B cell (primary cell): ENCODE measurements at regions not wholly inside any gene's neighbourhood (a gene's known extent, or its start where the extent isn't known, plus 50 kb on each side); places are given as distances from the start of the nearest gene placed in this dataset.

Source experiments
- ATAC-seq: fragments of 200-7000 bp; cut with Tn5 transposase; one replicate; pipeline ENCODE4 v1.10.0; 2021; ENCODE audit warnings: low read depth, mild to moderate bottlenecking, moderate number of reproducible peaks, moderate library complexity
- CTCF ChIA-PET: fragments of 350-600 bp; sonication (Branson Sonifier 250); formaldehyde crosslinking; loops from one replicate; lab custom pipeline; 2021; ENCODE audit warnings: antibody characterized with exemption, inconsistent platforms; lab: Charles Lee
- POLR2A ChIA-PET: fragments of 350-600 bp; sonication (Branson Sonifier 250); formaldehyde crosslinking; loops from one replicate; lab custom pipeline; 2021; ENCODE audit warnings: antibody characterized with exemption; lab: Charles Lee
- DNase-seq: peaks from one replicate; pipeline ENCODE4 v3.0.0; 2013
- H2AFZ ChIP-seq: 2 replicates; pipeline ENCODE4 v1.6.1; 2012; ENCODE audit warnings: mild to moderate bottlenecking, low read depth, low read length; ENCODE audit not compliant: insufficient read depth, poor library complexity, severe bottlenecking
- H3K27ac ChIP-seq, 2 donors: 1 replicate in 1 of 2; 2 replicates in 1 of 2; pipeline ENCODE4 v1.5.1; 2012 to 2013; ENCODE audit warnings: low read length in 2 of 2, mild to moderate bottlenecking in 2 of 2, moderate library complexity in 1 of 2
- H3K27me3 ChIP-seq, 4 experiments: fragments of 200-600 bp in 1 of 4; sonication (generic) in 1 of 4; replicated peaks in 1 of 4; 1 replicate in 2 of 4; 2 replicates in 2 of 4; pipeline versions ENCODE4 v1.6.1 to v1.7.0; 2013 to 2016; ENCODE audit warnings: low read length in 3 of 4, mild to moderate bottlenecking in 2 of 4, mixed read lengths in 1 of 4, moderate library complexity in 1 of 4; ENCODE audit not compliant: insufficient read depth in 4 of 4, control insufficient read depth in 3 of 4; ENCODE audit errors: control extremely low read depth in 1 of 4
- H3K36me3 ChIP-seq, 2 experiments: replicated peaks in 1 of 2; 1 replicate in 1 of 2; 2 replicates in 1 of 2; pipeline versions ENCODE4 v1.6.1 to v1.7.1; 2013; ENCODE audit warnings: low read length in 1 of 2; ENCODE audit not compliant: insufficient read depth in 2 of 2, control insufficient read depth in 1 of 2; ENCODE audit errors: control extremely low read depth in 1 of 2, extremely low read depth in 1 of 2
- H3K4me1 ChIP-seq, 2 donors: fragments of 200-600 bp in 1 of 2; sonication (generic) in 1 of 2; 1 replicate in 1 of 2; 2 replicates in 1 of 2; pipeline versions ENCODE4 v1.5.1 to v1.6.1; 2013 to 2017; ENCODE audit warnings: low read length in 2 of 2; ENCODE audit not compliant: control insufficient read depth in 2 of 2, insufficient read depth in 2 of 2
- H3K4me2 ChIP-seq: replicated peaks from 2 replicates; pipeline ENCODE3; 2012; ENCODE audit warnings: mild to moderate bottlenecking, low read depth, low read length; ENCODE audit not compliant: poor library complexity, severe bottlenecking
- H3K4me3 ChIP-seq, 5 experiments: fragments of 200-600 bp in 1 of 5; sonication (generic) in 1 of 5; 1 replicate in 3 of 5; 2 replicates in 2 of 5; pipeline versions ENCODE4 v1.5.1 to v1.7.0; 2011 to 2016; ENCODE audit warnings: low read length in 4 of 5, mild to moderate bottlenecking in 4 of 5, low read depth in 2 of 5, control low read depth in 1 of 5, moderate library complexity in 1 of 5; ENCODE audit not compliant: insufficient read depth in 1 of 5; ENCODE audit errors: control extremely low read depth in 1 of 5, extremely low read depth in 1 of 5
- H3K79me2 ChIP-seq: fragments of 200-600 bp; sonication (generic); one replicate; pipeline ENCODE4 v1.6.0; 2016; ENCODE audit warnings: low read length; ENCODE audit not compliant: control insufficient read depth, insufficient read depth
- H3K9ac ChIP-seq: fragments of 200-600 bp; sonication (generic); 2 replicates; pipeline ENCODE4 v1.6.1; 2017; ENCODE audit warnings: mild to moderate bottlenecking, low read length, moderate library complexity
- H3K9me3 ChIP-seq, 3 donors: one replicate each; pipeline versions ENCODE4 v1.6.1 to v1.7.1; 2013; ENCODE audit warnings: low read length in 2 of 3; ENCODE audit not compliant: control insufficient read depth in 2 of 3, insufficient read depth in 1 of 3; ENCODE audit errors: control extremely low read depth in 1 of 3
- H4K20me1 ChIP-seq: 2 replicates; pipeline ENCODE4 v1.6.0; 2012; ENCODE audit warnings: mild to moderate bottlenecking, low read length; ENCODE audit not compliant: insufficient read depth, control insufficient read depth, poor library complexity, severe bottlenecking
- H3K27ac Mint-ChIP-seq: one replicate; pipeline ENCODE4 v1.8.0; 2021; ENCODE audit warnings: mixed read lengths
- H3K27me3 Mint-ChIP-seq: one replicate; pipeline ENCODE4 v1.8.0; 2021; ENCODE audit warnings: mixed read lengths
- H3K4me1 Mint-ChIP-seq: one replicate; pipeline ENCODE4 v1.8.0; 2021; ENCODE audit warnings: mixed read lengths
- H3K4me3 Mint-ChIP-seq: one replicate; pipeline ENCODE4 v1.8.0; 2021; ENCODE audit warnings: mixed read lengths
- H3K9me3 Mint-ChIP-seq: one replicate; pipeline ENCODE4 v1.8.0; 2022; ENCODE audit warnings: mixed read lengths; ENCODE audit not compliant: insufficient read depth
- CTCF ChIP-seq: fragments of 200-600 bp; IDR thresholded peaks from one replicate; pipeline ENCODE4 v1.8.0; 2022; ENCODE audit warnings: antibody characterized with exemption, mild to moderate bottlenecking
- EZH2 ChIP-seq: IDR thresholded peaks from 2 replicates; pipeline ENCODE4 v1.6.1; 2012; ENCODE audit warnings: borderline replicate concordance, low read depth, mild to moderate bottlenecking, moderate library complexity, low read length; ENCODE audit not compliant: insufficient read depth, poor library complexity, severe bottlenecking
- WGBS: methylation state at CpG from one replicate; pipeline ENCODE4 v1.1.5; 2013; ENCODE audit warnings: missing lambda C conversion rate; ENCODE audit not compliant: insufficient coverage; 5-methylcytosine and 5-hydroxymethylcytosine counted together
- intact Hi-C: fragments of 100-400 bp; cut with micrococcal nuclease; formaldehyde crosslinking; loops from one replicate; pipeline ENCODE4 v1.10.0; 2022

DNA sequence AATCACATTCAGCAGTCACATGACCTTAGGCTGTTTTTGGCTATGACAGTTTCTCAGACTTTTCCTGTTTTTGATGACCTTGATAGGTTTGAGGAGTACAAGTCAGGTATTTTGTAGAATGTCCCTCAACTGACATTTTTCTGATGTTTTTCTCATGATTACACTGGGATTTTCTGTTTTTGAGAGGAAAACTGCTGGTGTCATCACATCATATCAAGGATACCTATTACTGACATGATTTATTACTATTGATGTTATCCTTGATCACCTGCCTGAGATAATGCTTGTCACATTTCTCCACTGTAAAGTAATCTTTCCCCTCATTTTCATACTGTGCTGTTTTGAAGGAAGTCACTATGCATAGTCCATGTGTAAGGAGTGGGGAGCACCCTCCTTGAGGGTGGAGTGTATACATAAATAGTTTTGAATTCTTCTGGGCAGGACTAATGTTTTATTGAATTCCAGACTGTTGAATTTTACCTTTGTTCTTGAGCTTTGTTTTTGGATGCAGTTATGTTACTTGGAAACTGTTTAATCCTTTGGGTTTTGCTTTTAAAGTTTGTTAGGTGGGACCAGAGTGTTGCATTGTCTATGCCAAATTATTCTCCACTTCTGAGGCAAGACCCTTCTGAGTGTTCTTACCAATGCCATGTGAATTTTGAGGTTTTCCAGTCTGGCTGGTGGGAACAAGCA is 444.5 kb upstream of the FAR2 start:
- CTCF ChIA-PET = no interaction called here
- Histone ChIP-seq H3K4me1 (no peaks in the 10 kb centered on the region), H3K9me3 (no peaks in the 10 kb centered on the region), H2AFZ (no peak overlapping the region), H3K79me2 (no peaks in the 10 kb centered on the region), H4K20me1 (no peaks in the 10 kb centered on the region), H3K36me3 (no peaks in the 10 kb centered on the region), H3K9ac (no peak overlapping the region), H3K4me3 (no peak overlapping the region), H3K27ac (no peak overlapping the region), H3K4me2 (no peak overlapping the region), H3K27me3 (no peaks in the 10 kb centered on the region)
- POLR2A ChIA-PET = no interaction called here
- Mint-ChIP-seq H3K9me3 (peaks cover 3% of the 10 kb centered on the region), H3K27ac (no peak overlapping the region), H3K4me1 (no peaks in the 10 kb centered on the region), H3K27me3 (no peaks in the 10 kb centered on the region), H3K4me3 (no peak overlapping the region)
- intact Hi-C loops = no loop called here
- DNase-seq = no peak
- no peak for ATAC-seq
- TF ChIP-seq EZH2 (no peak), CTCF (no peak)

DNA sequence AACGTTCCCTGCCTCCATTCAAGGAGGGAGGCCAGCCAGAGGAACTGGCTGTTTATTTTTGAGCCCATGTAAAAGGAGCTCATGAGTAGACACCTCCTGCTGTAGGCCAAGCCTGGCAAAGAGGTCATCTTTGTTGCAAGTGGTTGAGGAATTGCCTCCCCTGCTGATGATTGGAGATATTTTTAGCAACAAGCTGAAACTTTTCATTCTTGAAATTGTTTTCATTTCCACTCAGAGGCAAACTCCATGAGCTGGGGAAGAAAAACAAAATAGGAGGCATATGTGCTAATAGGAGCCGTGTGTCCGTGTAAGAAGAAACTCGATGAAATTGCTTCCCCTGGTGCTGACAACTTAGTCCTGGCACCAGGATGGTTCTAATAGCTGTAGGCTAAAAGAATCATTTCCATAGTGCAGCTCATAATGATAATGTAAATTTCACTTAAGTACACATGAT is 440.1 kb upstream of the FAR2 start:
- Histone ChIP-seq H3K9ac (no peak overlapping the region), H2AFZ (no peak overlapping the region), H3K79me2 (no peaks in the 10 kb centered on the region), H3K27ac (no peak overlapping the region), H3K4me2 (no peak overlapping the region), H4K20me1 (no peaks in the 10 kb centered on the region), H3K36me3 (no peaks in the 10 kb centered on the region), H3K9me3 (no peaks in the 10 kb centered on the region), H3K4me3 (no peak overlapping the region), H3K27me3 (no peaks in the 10 kb centered on the region), H3K4me1 (no peaks in the 10 kb centered on the region)
- no peak overlapping the region for H3K4me3 Mint-ChIP-seq
- CTCF ChIA-PET = no interaction called here
- no peaks in the 10 kb centered on the region for H3K4me1 Mint-ChIP-seq
- intact Hi-C loops = no loop called here
- H3K27me3 Mint-ChIP-seq = no peaks in the 10 kb centered on the region
- no peak overlapping the region for H3K27ac Mint-ChIP-seq
- POLR2A ChIA-PET = no interaction called here
- TF ChIP-seq CTCF (no peak), EZH2 (no peak)
- WGBS = 88% methylated on average over 3 of the region's 4 CpGs
- ATAC-seq (no peak), DNase-seq (no peak)
- H3K9me3 Mint-ChIP-seq = peaks cover 3% of the 10 kb centered on the region
